WTC11 (cell line): ENCODE measurements at regions not wholly inside any gene's neighbourhood (a gene's known extent, or its start where the extent isn't known, plus 50 kb on each side); places are given as distances from the start of the nearest gene placed in this dataset.

ENCODE experiments used
- ATAC-seq: fragments of 200-7000 bp; cut with Tn5 transposase; 2 replicates; pipeline ENCODE4 v1.10.0; 2021; ENCODE audit warnings: mild to moderate bottlenecking, moderate library complexity
- CTCF ChIA-PET: fragments of 300-600 bp; sonication (Branson Sonifier 250); formaldehyde crosslinking; loops from one replicate; lab custom pipeline; 2021; ENCODE audit warnings: antibody characterized with exemption; lab: Charles Lee
- POLR2A ChIA-PET: fragments of 350-600 bp; sonication (Branson Sonifier 250); formaldehyde crosslinking; loops from one replicate; lab custom pipeline; 2021; ENCODE audit warnings: antibody characterized with exemption; lab: Charles Lee
- DNase-seq: peaks from one replicate; pipeline ENCODE4 v3.0.0; 2021; ENCODE audit warnings: low spot score
- H3K27ac Mint-ChIP-seq: 2 replicates; pipeline ENCODE4 v1.8.0; 2021; ENCODE audit warnings: mixed read lengths
- H3K27me3 Mint-ChIP-seq: 2 replicates; pipeline ENCODE4 v1.8.0; 2021; ENCODE audit warnings: low read depth, mild to moderate bottlenecking, moderate library complexity, mixed read lengths
- H3K36me3 Mint-ChIP-seq: 2 replicates; pipeline ENCODE4 v1.8.0; 2021; ENCODE audit warnings: mixed read lengths
- H3K4me1 Mint-ChIP-seq: 2 replicates; pipeline ENCODE4 v1.8.0; 2022; ENCODE audit warnings: mixed read lengths
- H3K4me3 Mint-ChIP-seq: 2 replicates; pipeline ENCODE4 v1.8.0; 2021; ENCODE audit warnings: mild to moderate bottlenecking, moderate library complexity, mixed read lengths
- H3K9me3 Mint-ChIP-seq: 2 replicates; pipeline ENCODE4 v1.8.0; 2021; ENCODE audit warnings: mixed read lengths
- ATF1 ChIP-seq: sonication (generic); formaldehyde crosslinking; IDR thresholded peaks from 2 replicates; pipeline ENCODE4 v1.8.1; 2023; ENCODE audit warnings: mild to moderate bottlenecking, moderate library complexity, missing genetic modification reagents
- ATF2 ChIP-seq: sonication (generic); formaldehyde crosslinking; IDR thresholded peaks from 2 replicates; pipeline ENCODE4 v1.8.1; 2022; ENCODE audit warnings: low read depth, missing genetic modification reagents, borderline replicate concordance
- CREM ChIP-seq: sonication (generic); formaldehyde crosslinking; IDR thresholded peaks from 2 replicates; pipeline ENCODE4 v1.8.1; 2022; ENCODE audit warnings: mild to moderate bottlenecking, missing genetic modification reagents, moderate library complexity
- E2F4 ChIP-seq: sonication (generic); formaldehyde crosslinking; IDR thresholded peaks from 2 replicates; pipeline ENCODE4 v1.8.1; 2022; ENCODE audit warnings: low read depth, mild to moderate bottlenecking, moderate library complexity, missing genetic modification reagents, borderline replicate concordance
- E2F5 ChIP-seq: sonication (generic); formaldehyde crosslinking; IDR thresholded peaks from 2 replicates; pipeline ENCODE4 v1.8.1; 2022; ENCODE audit warnings: mild to moderate bottlenecking, moderate library complexity, missing genetic modification reagents
- GABPB1 ChIP-seq: sonication (generic); formaldehyde crosslinking; IDR thresholded peaks from 2 replicates; pipeline ENCODE4 v1.8.1; 2023; ENCODE audit warnings: mild to moderate bottlenecking, missing genetic modification reagents
- GRHL2 ChIP-seq: fragments of 250-450 bp; sonication (Bioruptor Pico); IDR thresholded peaks from 2 replicates; pipeline ENCODE4 v1.8.0; 2022; ENCODE audit warnings: mild to moderate bottlenecking, moderate library complexity; ENCODE audit not compliant: insufficient replicate concordance, severe bottlenecking
- HMGXB4 ChIP-seq: sonication (generic); formaldehyde crosslinking; IDR thresholded peaks from 2 replicates; pipeline ENCODE4 v1.8.1; 2023; ENCODE audit warnings: mild to moderate bottlenecking, moderate library complexity, missing genetic modification reagents
- MLX ChIP-seq: sonication (generic); formaldehyde crosslinking; IDR thresholded peaks from 2 replicates; pipeline ENCODE4 v1.8.1; 2023; ENCODE audit warnings: mild to moderate bottlenecking, missing genetic modification reagents, moderate library complexity
- NFATC4 ChIP-seq: fragments of 250-450 bp; sonication (Bioruptor Pico); IDR thresholded peaks from 2 replicates; pipeline ENCODE4 v1.9.0; 2021; ENCODE audit warnings: mild to moderate bottlenecking
- RORB ChIP-seq: fragments of 250-450 bp; sonication (Bioruptor Pico); IDR thresholded peaks from 2 replicates; pipeline ENCODE4 v1.9.0; 2021; ENCODE audit warnings: mild to moderate bottlenecking
- SOX15 ChIP-seq: fragments of 250-450 bp; sonication (Bioruptor Pico); IDR thresholded peaks from 2 replicates; pipeline ENCODE4 v1.9.0; 2021; ENCODE audit warnings: mild to moderate bottlenecking
- STAT6 ChIP-seq: sonication (generic); formaldehyde crosslinking; conservative IDR thresholded peaks from 2 replicates; pipeline ENCODE4 v1.8.1; 2023; ENCODE audit warnings: mild to moderate bottlenecking, low read depth, missing genetic modification reagents, moderate library complexity
- TCF7 ChIP-seq: sonication (generic); formaldehyde crosslinking; IDR thresholded peaks from 2 replicates; pipeline ENCODE4 v1.8.0; 2022; ENCODE audit warnings: mild to moderate bottlenecking, low read depth, missing genetic modification reagents, moderate library complexity
- TP53 ChIP-seq: sonication (generic); formaldehyde crosslinking; IDR thresholded peaks from 2 replicates; pipeline ENCODE4 v1.8.1; 2023; ENCODE audit warnings: mild to moderate bottlenecking, missing genetic modification reagents
- USF2 ChIP-seq: sonication (generic); formaldehyde crosslinking; IDR thresholded peaks from 2 replicates; pipeline ENCODE4 v1.8.1; 2023; ENCODE audit warnings: mild to moderate bottlenecking, missing genetic modification reagents, moderate library complexity
- ZBTB43 ChIP-seq: sonication (generic); formaldehyde crosslinking; IDR thresholded peaks from 2 replicates; pipeline ENCODE4 v1.8.1; 2023; ENCODE audit warnings: mild to moderate bottlenecking, missing genetic modification reagents
- ZNF232 ChIP-seq: sonication (generic); formaldehyde crosslinking; IDR thresholded peaks from 2 replicates; pipeline ENCODE4 v1.8.0; 2022; ENCODE audit warnings: mild to moderate bottlenecking, missing genetic modification reagents
- ZNF317 ChIP-seq: sonication (generic); formaldehyde crosslinking; IDR thresholded peaks from 2 replicates; pipeline ENCODE4 v1.8.1; 2023; ENCODE audit warnings: low read depth, mild to moderate bottlenecking, moderate library complexity, missing genetic modification reagents, borderline replicate concordance
- ZNF416 ChIP-seq: fragments of 250-450 bp; sonication (Bioruptor Pico); IDR thresholded peaks from 2 replicates; pipeline ENCODE4 v1.9.0; 2021; ENCODE audit warnings: mild to moderate bottlenecking, inconsistent platforms
- ZNF423 ChIP-seq: fragments of 250-450 bp; sonication (Bioruptor Pico); IDR thresholded peaks from 2 replicates; pipeline ENCODE4 v2.1.2; 2022; ENCODE audit warnings: mild to moderate bottlenecking, moderate library complexity
- ZNF671 ChIP-seq: fragments of 250-450 bp; sonication (Bioruptor Pico); IDR thresholded peaks from 2 replicates; pipeline ENCODE4 v1.8.0; 2021; ENCODE audit warnings: mild to moderate bottlenecking
- ZSCAN18 ChIP-seq: fragments of 250-450 bp; sonication (Bioruptor Pico); IDR thresholded peaks from 2 replicates; pipeline ENCODE4 v2.1.2; 2022; ENCODE audit warnings: mild to moderate bottlenecking, moderate library complexity

GRCh38 chr2:157989227-157989626 lies 112.4 kb upstream of the UPP2 start (continued):
- no peak for TF ChIP-seq E2F5 (CRISPR knock-in tag)
- no peak for TF ChIP-seq USF2 (CRISPR knock-in tag)
- no peak for TF ChIP-seq ATF2 (CRISPR knock-in tag)
- TF ChIP-seq CREM (CRISPR knock-in tag): no peak
- TF ChIP-seq ZNF317: no peak
- no peak for TF ChIP-seq ZNF232 (CRISPR knock-in tag)
- TF ChIP-seq ATF1: no peak
- TF ChIP-seq STAT6 (CRISPR knock-in tag): no peak
- no peak for TF ChIP-seq E2F4 (CRISPR knock-in tag)

- POLR2A ChIA-PET: no interaction called here
- TF ChIP-seq MLX (CRISPR knock-in tag) (no peak), SOX15 (CRISPR knock-in tag) (no peak), USF2 (CRISPR knock-in tag) (no peak), HMGXB4 (CRISPR knock-in tag) (no peak), TCF7 (no peak), ZBTB43 (CRISPR knock-in tag) (no peak), GABPB1 (CRISPR knock-in tag) (no peak), GRHL2 (CRISPR knock-in tag) (no peak), ZNF423 (CRISPR knock-in tag) (no peak), ZNF671 (CRISPR knock-in tag) (no peak), ZNF416 (CRISPR knock-in tag) (no peak), TP53 (CRISPR knock-in tag) (no peak), ZNF232 (CRISPR knock-in tag) (no peak), ZSCAN18 (CRISPR knock-in tag) (no peak), RORB (CRISPR knock-in tag) (no peak), NFATC4 (CRISPR knock-in tag) (no peak)
These were observed 110.6 kb upstream of the ACVR1 start for GRCh38 chr2:157986761-157987160.

More at GRCh38 chr2:157986761-157987160, 110.6 kb upstream of the ACVR1 start:
- ATAC-seq: no peak
- Mint-ChIP-seq H3K36me3 (no peaks in the 10 kb centered on the region), H3K4me1 (peaks cover 9% of the 10 kb centered on the region), H3K9me3 (peaks cover 5% of the 10 kb centered on the region; the same call in 1 of the 2 replicates), H3K27me3 (peaks cover 10% of the 10 kb centered on the region), H3K4me3 (no peak overlapping the region), H3K27ac (no peak overlapping the region)
- CTCF ChIA-PET: no interaction called here
- DNase-seq: no peak
